ENCODE measurements at regions not wholly inside any gene's neighbourhood (a gene's known extent, or its start where the extent isn't known, plus 50 kb on each side); places are given as distances from the start of the nearest gene placed in this dataset.

DNA sequence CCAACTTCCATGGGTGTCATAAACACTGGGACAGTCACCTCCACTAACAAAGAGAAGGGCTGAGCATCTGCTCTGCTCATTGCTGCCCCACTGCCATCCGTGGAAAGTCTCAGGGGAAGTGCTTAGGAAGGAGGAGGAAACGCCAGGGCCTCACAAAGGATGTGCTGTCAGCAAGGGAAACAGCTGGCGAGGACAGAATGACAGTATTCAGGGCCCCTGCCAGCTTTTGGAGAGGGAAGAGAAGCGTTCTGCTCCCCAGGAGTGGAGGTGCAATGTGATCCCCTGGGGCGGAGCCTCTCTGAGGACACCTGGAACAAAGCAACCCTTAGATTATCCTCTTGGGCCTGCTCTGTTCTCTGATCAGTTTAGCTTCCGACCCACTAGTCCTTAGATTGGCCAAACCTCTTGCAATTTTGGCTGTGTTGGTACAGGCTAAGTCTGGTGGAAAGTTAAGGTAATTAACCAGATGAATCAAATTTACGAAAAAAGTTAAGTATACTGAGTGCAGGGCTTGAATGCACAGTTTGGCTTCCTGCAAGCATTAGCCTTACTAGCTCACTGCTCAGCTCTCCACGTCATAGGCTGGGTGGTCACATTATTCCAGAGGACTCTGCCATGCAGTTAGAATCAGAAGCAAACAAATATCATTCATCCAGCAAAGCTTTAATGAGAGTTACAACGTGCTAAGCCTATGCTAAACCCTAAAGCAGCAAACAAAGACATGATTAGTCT lies 170.2 kb upstream of the NFIA start:
- Mint-ChIP-seq H3K4me3 (no peak overlapping the region), H3K9me3 (no peaks in the 10 kb centered on the region), H3K36me3 (ENCODE audit: low read depth) (no peaks in the 10 kb centered on the region), H3K4me1 (ENCODE audit: low read depth) (no peaks in the 10 kb centered on the region), H3K27me3 (peaks cover 10% of the 10 kb centered on the region), H3K27ac (no peak overlapping the region)
- no peak for ATAC-seq (ENCODE audit: poor library complexity)
- Histone ChIP-seq H3K36me3 (ENCODE audit: insufficient read depth, low read length) (no peaks in the 10 kb centered on the region), H3K4me3 (ENCODE audit: low read length) (no peak overlapping the region), H3K4me1 (ENCODE audit: insufficient read depth, low read length) (no peaks in the 10 kb centered on the region), H3K9me3 (ENCODE audit: control insufficient read depth in 1 of 2, insufficient read depth in 1 of 2, low read length in 2 of 2) (no peaks in the 10 kb centered on the region), H3K27ac (ENCODE audit: low read depth in 1 of 2, low read length in 2 of 2) (no peak overlapping the region), H3K27me3 (ENCODE audit: control insufficient read depth in 1 of 2, insufficient read depth in 2 of 2, low read length in 2 of 2) (peaks cover 0 to 2% of the 10 kb centered on the region in 2 experiments)
- intact Hi-C loops (cut with DNase I, micrococcal nuclease), result no loop called here
- TF ChIP-seq, protein P1, sequence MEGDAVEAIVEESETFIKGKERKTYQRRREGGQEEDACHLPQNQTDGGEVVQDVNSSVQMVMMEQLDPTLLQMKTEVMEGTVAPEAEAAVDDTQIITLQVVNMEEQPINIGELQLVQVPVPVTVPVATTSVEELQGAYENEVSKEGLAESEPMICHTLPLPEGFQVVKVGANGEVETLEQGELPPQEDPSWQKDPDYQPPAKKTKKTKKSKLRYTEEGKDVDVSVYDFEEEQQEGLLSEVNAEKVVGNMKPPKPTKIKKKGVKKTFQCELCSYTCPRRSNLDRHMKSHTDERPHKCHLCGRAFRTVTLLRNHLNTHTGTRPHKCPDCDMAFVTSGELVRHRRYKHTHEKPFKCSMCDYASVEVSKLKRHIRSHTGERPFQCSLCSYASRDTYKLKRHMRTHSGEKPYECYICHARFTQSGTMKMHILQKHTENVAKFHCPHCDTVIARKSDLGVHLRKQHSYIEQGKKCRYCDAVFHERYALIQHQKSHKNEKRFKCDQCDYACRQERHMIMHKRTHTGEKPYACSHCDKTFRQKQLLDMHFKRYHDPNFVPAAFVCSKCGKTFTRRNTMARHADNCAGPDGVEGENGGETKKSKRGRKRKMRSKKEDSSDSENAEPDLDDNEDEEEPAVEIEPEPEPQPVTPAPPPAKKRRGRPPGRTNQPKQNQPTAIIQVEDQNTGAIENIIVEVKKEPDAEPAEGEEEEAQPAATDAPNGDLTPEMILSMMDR (IDR thresholded peaks at IDR 0.05), result no peak
- POLR2A ChIA-PET, result no interaction called here
- CTCF ChIA-PET, result no interaction called here
- no peak for DNase-seq

DNA sequence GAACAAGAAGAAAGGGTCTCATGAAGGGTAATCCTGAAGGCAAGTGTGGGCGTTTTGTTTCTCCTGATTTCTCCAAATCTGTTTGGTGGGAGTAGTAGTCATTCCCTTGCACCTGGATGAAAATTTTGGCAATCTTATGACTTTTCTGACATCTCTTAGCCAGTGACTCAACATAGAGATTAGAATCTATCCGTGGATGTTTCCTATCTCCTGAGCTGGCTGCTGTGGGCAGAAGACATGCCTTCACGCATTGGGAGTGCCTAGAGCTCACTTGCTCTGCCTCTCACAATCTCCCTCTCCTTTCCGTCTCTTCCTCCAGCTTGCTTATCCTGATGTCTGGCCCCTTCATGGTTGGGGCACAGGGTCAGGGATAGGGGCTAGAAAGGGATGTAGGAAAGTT lies 174.2 kb upstream of the NFIA start:
- no peak for ATAC-seq (ENCODE audit: poor library complexity)

GRCh38 chr1:60906526-60906925 lies 175.8 kb upstream of the NFIA start:
- H3K27me3 ChIP-seq (ENCODE audit: control insufficient read depth in 1 of 2, insufficient read depth in 2 of 2, low read length in 2 of 2), result no peaks in the 10 kb centered on the region
- DNase-seq (no peak), ATAC-seq (ENCODE audit: poor library complexity) (no peak)
- H3K4me3 ChIP-seq (ENCODE audit: low read length), result no peak overlapping the region
- no peaks in the 10 kb centered on the region for H3K36me3 ChIP-seq (ENCODE audit: insufficient read depth, low read length)
- no peak overlapping the region for H3K4me3 Mint-ChIP-seq
- H3K27ac ChIP-seq (ENCODE audit: low read depth in 1 of 2, low read length in 2 of 2), result no peak overlapping the region
- no peaks in the 10 kb centered on the region for H3K4me1 Mint-ChIP-seq (ENCODE audit: low read depth)
- H3K9me3 ChIP-seq (ENCODE audit: control insufficient read depth in 1 of 2, insufficient read depth in 1 of 2, low read length in 2 of 2), result no peaks in the 10 kb centered on the region
- no peak overlapping the region for H3K27ac Mint-ChIP-seq
- CTCF ChIA-PET, result no interaction called here
- intact Hi-C loops (cut with DNase I, micrococcal nuclease), result no loop called here
- POLR2A ChIA-PET, result no interaction called here
- H3K9me3 Mint-ChIP-seq, result no peaks in the 10 kb centered on the region
- no peaks in the 10 kb centered on the region for H3K27me3 Mint-ChIP-seq
- H3K4me1 ChIP-seq (ENCODE audit: insufficient read depth, low read length), result no peaks in the 10 kb centered on the region
- TF ChIP-seq, protein P1 (IDR thresholded peaks at IDR 0.05), result no peak
- no peaks in the 10 kb centered on the region for H3K36me3 Mint-ChIP-seq (ENCODE audit: low read depth)

More for the DNA sequence above, 174.2 kb upstream of the NFIA start:
- no peak overlapping the region for H3K27ac Mint-ChIP-seq
- TF ChIP-seq, protein P1 (IDR thresholded peaks at IDR 0.05), result no peak
- ChIA-PET CTCF (no interaction called here), POLR2A (no interaction called here)
- Histone ChIP-seq H3K27ac (ENCODE audit: low read depth in 1 of 2, low read length in 2 of 2) (no peak overlapping the region), H3K4me1 (ENCODE audit: insufficient read depth, low read length) (no peaks in the 10 kb centered on the region), H3K4me3 (ENCODE audit: low read length) (no peak overlapping the region), H3K36me3 (ENCODE audit: insufficient read depth, low read length) (no peaks in the 10 kb centered on the region), H3K9me3 (ENCODE audit: control insufficient read depth in 1 of 2, insufficient read depth in 1 of 2, low read length in 2 of 2) (no peaks in the 10 kb centered on the region), H3K27me3 (ENCODE audit: control insufficient read depth in 1 of 2, insufficient read depth in 2 of 2, low read length in 2 of 2) (no peaks in the 10 kb centered on the region)
- no peak overlapping the region for H3K4me3 Mint-ChIP-seq
- H3K9me3 Mint-ChIP-seq, result no peaks in the 10 kb centered on the region
- H3K4me1 Mint-ChIP-seq (ENCODE audit: low read depth), result no peaks in the 10 kb centered on the region
- no peaks in the 10 kb centered on the region for H3K36me3 Mint-ChIP-seq (ENCODE audit: low read depth)
- peaks cover 3% of the 10 kb centered on the region for H3K27me3 Mint-ChIP-seq
- intact Hi-C loops (cut with DNase I, micrococcal nuclease), result no loop called here
- no peak for DNase-seq

All from CD4-positive, alpha-beta T cell (primary cell).